ENCODE measurements at regions not wholly inside any gene's neighbourhood (a gene's known extent, or its start where the extent isn't known, plus 50 kb on each side); places are given as distances from the start of the nearest gene placed in this dataset.

DNA sequence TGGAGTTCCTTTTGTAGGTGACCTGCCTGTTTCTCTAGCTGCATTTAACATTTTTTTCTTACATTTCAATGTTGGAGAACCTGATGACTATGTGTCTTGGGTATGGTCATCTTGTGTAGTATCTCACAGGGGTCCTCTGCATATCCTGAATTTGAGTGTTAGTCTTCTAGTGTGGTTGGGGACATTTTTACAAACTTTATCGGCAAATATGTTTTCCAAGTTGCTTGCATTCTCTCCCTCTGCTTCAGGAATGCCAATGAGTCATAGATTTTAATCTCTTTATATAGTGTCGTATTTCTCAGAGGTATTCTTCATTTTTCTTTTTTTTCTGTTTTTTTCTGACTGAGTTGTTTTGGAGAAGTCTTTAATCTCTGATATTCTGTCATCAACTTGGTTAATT is 684.0 kb downstream of the NCAM2 start:
- Histone ChIP-seq H3K4me1 (ENCODE audit: insufficient read depth, low read length) (no peaks in the 10 kb centered on the region), H3K4me3 (ENCODE audit: low read length) (no peak overlapping the region), H3K9me3 (ENCODE audit: control insufficient read depth in 1 of 2, insufficient read depth in 1 of 2, low read length in 2 of 2) (no peaks in the 10 kb centered on the region), H3K27ac (ENCODE audit: low read depth in 1 of 2, low read length in 2 of 2) (no peak overlapping the region), H3K36me3 (ENCODE audit: insufficient read depth, low read length) (no peaks in the 10 kb centered on the region), H3K27me3 (ENCODE audit: control insufficient read depth in 1 of 2, insufficient read depth in 2 of 2, low read length in 2 of 2) (no peaks in the 10 kb centered on the region)
- CTCF ChIA-PET: no interaction called here
- no peak for DNase-seq
- H3K27ac Mint-ChIP-seq: no peak overlapping the region
- H3K27me3 Mint-ChIP-seq: no peaks in the 10 kb centered on the region
- ATAC-seq (ENCODE audit: poor library complexity): no peak
- intact Hi-C loops (cut with DNase I, micrococcal nuclease): no loop called here
- H3K4me3 Mint-ChIP-seq: no peak overlapping the region
- H3K9me3 Mint-ChIP-seq: peaks cover 11% of the 10 kb centered on the region
- H3K36me3 Mint-ChIP-seq (ENCODE audit: low read depth): no peaks in the 10 kb centered on the region
- POLR2A ChIA-PET: no interaction called here
- no peaks in the 10 kb centered on the region for H3K4me1 Mint-ChIP-seq (ENCODE audit: low read depth)
- TF ChIP-seq CTCF (IDR thresholded peaks at IDR 0.05): no peak

- Histone ChIP-seq H3K27me3 (ENCODE audit: control insufficient read depth in 1 of 2, insufficient read depth in 2 of 2, low read length in 2 of 2) (no peaks in the 10 kb centered on the region), H3K36me3 (ENCODE audit: insufficient read depth, low read length) (no peaks in the 10 kb centered on the region), H3K27ac (ENCODE audit: low read depth in 1 of 2, low read length in 2 of 2) (no peak overlapping the region), H3K9me3 (ENCODE audit: control insufficient read depth in 1 of 2, insufficient read depth in 1 of 2, low read length in 2 of 2) (no peaks in the 10 kb centered on the region), H3K4me1 (ENCODE audit: insufficient read depth, low read length) (no peaks in the 10 kb centered on the region), H3K4me3 (ENCODE audit: low read length) (no peak overlapping the region)
- no peaks in the 10 kb centered on the region for H3K36me3 Mint-ChIP-seq (ENCODE audit: low read depth)
- no peak for TF ChIP-seq CTCF (IDR thresholded peaks at IDR 0.05)
- ChIA-PET POLR2A (no interaction called here), CTCF (no interaction called here)
- ATAC-seq (ENCODE audit: poor library complexity) (no peak), DNase-seq (no peak)
- peaks cover 8% of the 10 kb centered on the region for H3K9me3 Mint-ChIP-seq
- H3K4me1 Mint-ChIP-seq (ENCODE audit: low read depth): no peaks in the 10 kb centered on the region
- H3K27ac Mint-ChIP-seq: no peak overlapping the region
- no peaks in the 10 kb centered on the region for H3K27me3 Mint-ChIP-seq
- no peak overlapping the region for H3K4me3 Mint-ChIP-seq
- intact Hi-C loops (cut with DNase I, micrococcal nuclease): no loop called here
Measured at GRCh38 chr21:21688889-21689288, 690.7 kb downstream of the NCAM2 start.

- Mint-ChIP-seq H3K27ac (no peak overlapping the region), H3K4me3 (no peak overlapping the region), H3K36me3 (ENCODE audit: low read depth) (no peaks in the 10 kb centered on the region), H3K9me3 (peaks cover 8% of the 10 kb centered on the region), H3K27me3 (no peaks in the 10 kb centered on the region), H3K4me1 (ENCODE audit: low read depth) (no peaks in the 10 kb centered on the region)
- ChIA-PET CTCF (no interaction called here), POLR2A (no interaction called here)
- no peak overlapping the region for H3K27ac ChIP-seq (ENCODE audit: low read depth in 1 of 2, low read length in 2 of 2)
- ATAC-seq (ENCODE audit: poor library complexity) (no peak), DNase-seq (no peak)
- H3K27me3 ChIP-seq (ENCODE audit: control insufficient read depth in 1 of 2, insufficient read depth in 2 of 2, low read length in 2 of 2): no peaks in the 10 kb centered on the region
- TF ChIP-seq CTCF (IDR thresholded peaks at IDR 0.05): no peak
- no peak overlapping the region for H3K4me3 ChIP-seq (ENCODE audit: low read length)
- no peaks in the 10 kb centered on the region for H3K9me3 ChIP-seq (ENCODE audit: control insufficient read depth in 1 of 2, insufficient read depth in 1 of 2, low read length in 2 of 2)
- H3K4me1 ChIP-seq (ENCODE audit: insufficient read depth, low read length): no peaks in the 10 kb centered on the region
- no peaks in the 10 kb centered on the region for H3K36me3 ChIP-seq (ENCODE audit: insufficient read depth, low read length)
- intact Hi-C loops (cut with DNase I, micrococcal nuclease): no loop called here
Measured at GRCh38 chr21:21690068-21690665, 692.0 kb downstream of the NCAM2 start.

Data from CD4-positive, alpha-beta T cell (primary cell).